Psoas muscle (tissue), 7 donors: ENCODE measurements at regions not wholly inside any gene's neighbourhood (a gene's known extent, or its start where the extent isn't known, plus 50 kb on each side); places are given as distances from the start of the nearest gene placed in this dataset.

Experiments used
- ATAC-seq, 4 donors: fragments of 200-7000 bp; cut with Tn5 transposase; one replicate each; pipeline ENCODE4 v1.9.1; 2020; ENCODE audit warnings: moderate library complexity in 3 of 4, mild to moderate bottlenecking in 2 of 4
- DNase-seq, 2 donors: peaks; one replicate each; pipeline ENCODE4 v3.0.0-alpha.2; 2020
- H3K27ac ChIP-seq: fragments of 200-600 bp; one replicate; pipeline ENCODE4 v1.8.0; 2022
- H3K27me3 ChIP-seq, 3 donors: fragments of 200-600 bp in 1 of 3; one replicate each; pipeline versions ENCODE4 v1.6.1 to v1.8.0; 2013 to 2022; ENCODE audit warnings: low read length in 2 of 3, mild to moderate bottlenecking in 2 of 3, moderate library complexity in 1 of 3; ENCODE audit not compliant: insufficient read depth in 3 of 3
- H3K36me3 ChIP-seq, 2 donors: fragments of 200-600 bp in 1 of 2; one replicate each; pipeline versions ENCODE4 v1.6.1 to v1.8.0; 2013 to 2022; ENCODE audit warnings: low read depth in 1 of 2, mild to moderate bottlenecking in 1 of 2, moderate library complexity in 1 of 2; ENCODE audit not compliant: insufficient read depth in 1 of 2
- H3K4me1 ChIP-seq: fragments of 200-600 bp; one replicate; pipeline ENCODE4 v1.8.0; 2022
- H3K4me3 ChIP-seq: fragments of 200-600 bp; one replicate; pipeline ENCODE4 v1.8.0; 2022; ENCODE audit warnings: mild to moderate bottlenecking
- H3K9me3 ChIP-seq: fragments of 200-600 bp; one replicate; pipeline ENCODE4 v1.8.0; 2022
- CTCF ChIP-seq: fragments of 200-600 bp; IDR thresholded peaks from one replicate; pipeline ENCODE4 v1.8.0; 2022; ENCODE audit warnings: antibody characterized with exemption
- WGBS, 3 donors: extraction: QIAGEN DNeasy Blood & Tissue Kit; methylation state at CpG; one replicate each; pipeline versions ENCODE4 v1.1.6 to v1.1.7; 2013; 5-methylcytosine and 5-hydroxymethylcytosine counted together
- intact Hi-C, 2 donors: fragments of 100-400 bp; cut with DNase I; formaldehyde crosslinking; loops; one replicate each; pipeline versions ENCODE4 v1.11.0 to v1.14.2; 2022
- donor health status: healthy with polysubstance abuse.
- donor health status: DM: no; HTN: no; CAD: no; lungs with moderate emphysema.
- donor health status: Bipolar disorder and iron deficiency.
- donor health status: healthy.
- donor health status: DM: yes; HTN: yes; CAD: no.
- donor health status: DM: no; HTN: no; CAD: no.
- donor health status: DM: yes; HTN: yes; CAD: no.

GRCh38 chr6:134375220-134375580, 57.3 kb upstream of the SGK1 start:
- ATAC-seq: no peak
- Histone ChIP-seq H3K27ac (no peak overlapping the region), H3K9me3 (no peaks in the 10 kb centered on the region), H3K27me3 (no peaks in the 10 kb centered on the region), H3K4me3 (no peak overlapping the region), H3K4me1 (peaks cover 5% of the 10 kb centered on the region), H3K36me3 (no peaks in the 10 kb centered on the region)
- TF ChIP-seq CTCF: no peak
- WGBS, 3 donors: 92 to 95% (median 95%) methylated on average over 4 of the region's 4 CpGs
- intact Hi-C loops: no loop called here
- no peak for DNase-seq

GRCh38 chr6:134374491-134375219, 56.7 kb upstream of the SGK1 start:
- no peak for ATAC-seq
- no peak for TF ChIP-seq CTCF
- intact Hi-C loops: no loop called here
- no peaks in the 10 kb centered on the region for H3K27me3 ChIP-seq
- H3K4me3 ChIP-seq: no peak overlapping the region
- no peak overlapping the region for H3K27ac ChIP-seq
- H3K36me3 ChIP-seq: no peaks in the 10 kb centered on the region
- no peak for DNase-seq
- WGBS, 3 donors: 70 to 88% (median 71%) methylated on average over 4 of the region's 4 CpGs
- no peaks in the 10 kb centered on the region for H3K9me3 ChIP-seq
- peaks cover 5% of the 10 kb centered on the region for H3K4me1 ChIP-seq

GRCh38 chr6:134373993-134374392, 56.1 kb upstream of the SGK1 start:
- ATAC-seq: no peak
- no peaks in the 10 kb centered on the region for H3K27me3 ChIP-seq
- WGBS, 3 donors: 72 to 76% (median 72%) methylated on average over 5 of the region's 5 CpGs
- H3K27ac ChIP-seq: peak overlapping the region; percentile 36
- no peaks in the 10 kb centered on the region for H3K9me3 ChIP-seq
- H3K36me3 ChIP-seq: no peaks in the 10 kb centered on the region
- H3K4me3 ChIP-seq: no peak overlapping the region
- DNase-seq: no peak
- peaks cover 5% of the 10 kb centered on the region for H3K4me1 ChIP-seq
- intact Hi-C loops: no loop called here
- TF ChIP-seq CTCF: no peak

DNA sequence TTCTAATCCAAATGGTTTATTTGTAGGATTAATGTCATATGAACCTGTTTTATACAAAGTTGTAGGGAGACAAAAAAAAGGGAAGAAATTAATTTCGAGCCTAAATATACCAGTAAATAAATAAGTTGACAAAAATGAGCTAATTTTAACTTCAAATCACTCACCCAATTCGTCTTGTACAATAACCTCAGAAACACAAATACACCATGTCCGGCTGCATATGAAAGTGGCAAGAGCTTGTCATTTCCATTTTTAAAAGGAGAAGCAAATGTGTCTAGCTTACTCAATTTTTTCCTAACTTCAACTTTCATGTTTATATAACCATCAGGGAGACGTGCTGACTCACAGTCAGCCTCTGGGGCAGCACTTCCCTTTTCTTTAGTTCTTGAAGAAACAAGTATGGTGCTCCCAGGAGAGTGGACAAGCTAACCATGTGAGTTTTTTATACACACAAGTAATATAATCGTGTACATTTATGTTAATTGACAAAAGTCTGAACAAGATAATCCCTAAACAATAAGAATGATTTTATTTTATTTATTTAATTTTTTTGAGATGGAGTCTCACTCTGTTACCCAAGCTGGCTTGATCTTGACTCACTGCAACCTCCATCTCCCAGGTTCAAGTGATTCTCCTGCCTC, 55.5 kb upstream of the SGK1 start:
- no peaks in the 10 kb centered on the region for H3K36me3 ChIP-seq
- peak overlapping the region; percentile 36 for H3K27ac ChIP-seq
- 61 to 72% (median 64%) methylated on average over 5 of the region's 5 CpGs for WGBS, 3 donors
- H3K9me3 ChIP-seq: no peaks in the 10 kb centered on the region
- TF ChIP-seq CTCF: no peak
- no peak for DNase-seq
- H3K4me1 ChIP-seq: peaks cover 5% of the 10 kb centered on the region
- H3K27me3 ChIP-seq: no peaks in the 10 kb centered on the region
- peak in 2 of 4 donors; percentile 41 to 47 for ATAC-seq
- H3K4me3 ChIP-seq: no peak overlapping the region
- intact Hi-C loops: no loop called here
